ENCODE measurements at regions not wholly inside any gene's neighbourhood (a gene's known extent, or its start where the extent isn't known, plus 50 kb on each side); places are given as distances from the start of the nearest gene placed in this dataset.

- TF ChIP-seq CTCF (IDR thresholded peaks at IDR 0.05; ENCODE audit: low read depth, low read length, poor library complexity, severe bottlenecking) (no peak), EZH2phosphoT487 (IDR thresholded peaks at IDR 0.05; ENCODE audit: borderline replicate concordance, low read length) (no peak)
- Histone ChIP-seq H3K9me3 (ENCODE audit: control insufficient read depth, insufficient read depth, low read length) (no peaks in the 10 kb centered on the region), H3K27ac (ENCODE audit: low read depth, low read length) (no peak overlapping the region), H3K9me2 (replicated peaks; ENCODE audit: control insufficient read depth, low read length) (no peaks in the 10 kb centered on the region), H3K36me3 (ENCODE audit: control insufficient read depth, low read length) (no peaks in the 10 kb centered on the region), H3K4me1 (ENCODE audit: control insufficient read depth, low read length) (no peaks in the 10 kb centered on the region), H3F3A (ENCODE audit: control insufficient read depth, insufficient read depth) (no peaks in the 10 kb centered on the region), H3K27me3 (ENCODE audit: control insufficient read depth, low read length) (no peaks in the 10 kb centered on the region), H3K79me2 (ENCODE audit: control insufficient read depth, low read length) (no peaks in the 10 kb centered on the region), H3K4me3 (ENCODE audit: low read length) (no peak overlapping the region), H3K4me2 (ENCODE audit: low read length) (no peak overlapping the region), H4K20me1 (ENCODE audit: control insufficient read depth, insufficient read depth, low read depth, low read length) (no peaks in the 10 kb centered on the region)
Measured at GRCh38 chr4:82194329-82194728, 179.5 kb downstream of the HNRNPD start.

GRCh38 chr4:82192017-82192673 lies 181.6 kb downstream of the HNRNPD start:
- Histone ChIP-seq H3K27ac (ENCODE audit: low read depth, low read length) (no peak overlapping the region), H4K20me1 (ENCODE audit: control insufficient read depth, insufficient read depth, low read depth, low read length) (no peaks in the 10 kb centered on the region), H3F3A (ENCODE audit: control insufficient read depth, insufficient read depth) (no peaks in the 10 kb centered on the region), H3K9me2 (replicated peaks; ENCODE audit: control insufficient read depth, low read length) (no peaks in the 10 kb centered on the region), H3K36me3 (ENCODE audit: control insufficient read depth, low read length) (no peaks in the 10 kb centered on the region), H3K9me3 (ENCODE audit: control insufficient read depth, insufficient read depth, low read length) (no peaks in the 10 kb centered on the region), H3K4me3 (ENCODE audit: low read length) (no peak overlapping the region), H3K79me2 (ENCODE audit: control insufficient read depth, low read length) (no peaks in the 10 kb centered on the region), H3K27me3 (ENCODE audit: control insufficient read depth, low read length) (no peaks in the 10 kb centered on the region), H3K4me2 (ENCODE audit: low read length) (no peak overlapping the region), H3K4me1 (ENCODE audit: control insufficient read depth, low read length) (no peaks in the 10 kb centered on the region)
- TF ChIP-seq EZH2phosphoT487 (IDR thresholded peaks at IDR 0.05; ENCODE audit: borderline replicate concordance, low read length), result no peak

GRCh38 chr4:82181789-82182188 lies 192.0 kb downstream of the HNRNPD start:
- H3K27ac ChIP-seq (ENCODE audit: low read depth, low read length), result no peak overlapping the region
- H3K9me2 ChIP-seq (replicated peaks; ENCODE audit: control insufficient read depth, low read length), result no peaks in the 10 kb centered on the region
- H3K4me2 ChIP-seq (ENCODE audit: low read length), result no peak overlapping the region
- H3K79me2 ChIP-seq (ENCODE audit: control insufficient read depth, low read length), result no peaks in the 10 kb centered on the region
- H4K20me1 ChIP-seq (ENCODE audit: control insufficient read depth, insufficient read depth, low read depth, low read length), result no peaks in the 10 kb centered on the region
- peaks cover 4% of the 10 kb centered on the region; the same call in 1 of the 2 replicates for H3K27me3 ChIP-seq (ENCODE audit: control insufficient read depth, low read length)
- H3K4me1 ChIP-seq (ENCODE audit: control insufficient read depth, low read length), result no peaks in the 10 kb centered on the region
- no peaks in the 10 kb centered on the region for H3K36me3 ChIP-seq (ENCODE audit: control insufficient read depth, low read length)
- no peaks in the 10 kb centered on the region for H3K9me3 ChIP-seq (ENCODE audit: control insufficient read depth, insufficient read depth, low read length)
- H3K4me3 ChIP-seq (ENCODE audit: low read length), result no peak overlapping the region
- TF ChIP-seq EZH2phosphoT487 (IDR thresholded peaks at IDR 0.05; ENCODE audit: borderline replicate concordance, low read length), result no peak
- no peak for TF ChIP-seq CTCF (IDR thresholded peaks at IDR 0.05; ENCODE audit: low read depth, low read length, poor library complexity, severe bottlenecking)
- no peaks in the 10 kb centered on the region for H3F3A ChIP-seq (ENCODE audit: control insufficient read depth, insufficient read depth)

GRCh38 chr4:82172186-82172585 lies 201.6 kb downstream of the HNRNPD start:
- H3K79me2 ChIP-seq (ENCODE audit: control insufficient read depth, low read length), result no peaks in the 10 kb centered on the region
- no peak overlapping the region for H3K27ac ChIP-seq (ENCODE audit: low read depth, low read length)
- no peaks in the 10 kb centered on the region for H3K9me3 ChIP-seq (ENCODE audit: control insufficient read depth, insufficient read depth, low read length)
- no peaks in the 10 kb centered on the region for H3K9me2 ChIP-seq (replicated peaks; ENCODE audit: control insufficient read depth, low read length)
- H3K4me1 ChIP-seq (ENCODE audit: control insufficient read depth, low read length), result no peaks in the 10 kb centered on the region
- no peaks in the 10 kb centered on the region for H3F3A ChIP-seq (ENCODE audit: control insufficient read depth, insufficient read depth)
- H3K27me3 ChIP-seq (ENCODE audit: control insufficient read depth, low read length), result no peaks in the 10 kb centered on the region
- no peaks in the 10 kb centered on the region for H4K20me1 ChIP-seq (ENCODE audit: control insufficient read depth, insufficient read depth, low read depth, low read length)
- no peak overlapping the region for H3K4me2 ChIP-seq (ENCODE audit: low read length)
- no peak overlapping the region for H3K4me3 ChIP-seq (ENCODE audit: low read length)
- TF ChIP-seq CTCF (IDR thresholded peaks at IDR 0.05; ENCODE audit: low read depth, low read length, poor library complexity, severe bottlenecking), result no peak
- no peak for TF ChIP-seq EZH2phosphoT487 (IDR thresholded peaks at IDR 0.05; ENCODE audit: borderline replicate concordance, low read length)
- no peaks in the 10 kb centered on the region for H3K36me3 ChIP-seq (ENCODE audit: control insufficient read depth, low read length)

Measured in DOHH2 (cell line).